ENCODE measurements at regions not wholly inside any gene's neighbourhood (a gene's known extent, or its start where the extent isn't known, plus 50 kb on each side); places are given as distances from the start of the nearest gene placed in this dataset.

DNA sequence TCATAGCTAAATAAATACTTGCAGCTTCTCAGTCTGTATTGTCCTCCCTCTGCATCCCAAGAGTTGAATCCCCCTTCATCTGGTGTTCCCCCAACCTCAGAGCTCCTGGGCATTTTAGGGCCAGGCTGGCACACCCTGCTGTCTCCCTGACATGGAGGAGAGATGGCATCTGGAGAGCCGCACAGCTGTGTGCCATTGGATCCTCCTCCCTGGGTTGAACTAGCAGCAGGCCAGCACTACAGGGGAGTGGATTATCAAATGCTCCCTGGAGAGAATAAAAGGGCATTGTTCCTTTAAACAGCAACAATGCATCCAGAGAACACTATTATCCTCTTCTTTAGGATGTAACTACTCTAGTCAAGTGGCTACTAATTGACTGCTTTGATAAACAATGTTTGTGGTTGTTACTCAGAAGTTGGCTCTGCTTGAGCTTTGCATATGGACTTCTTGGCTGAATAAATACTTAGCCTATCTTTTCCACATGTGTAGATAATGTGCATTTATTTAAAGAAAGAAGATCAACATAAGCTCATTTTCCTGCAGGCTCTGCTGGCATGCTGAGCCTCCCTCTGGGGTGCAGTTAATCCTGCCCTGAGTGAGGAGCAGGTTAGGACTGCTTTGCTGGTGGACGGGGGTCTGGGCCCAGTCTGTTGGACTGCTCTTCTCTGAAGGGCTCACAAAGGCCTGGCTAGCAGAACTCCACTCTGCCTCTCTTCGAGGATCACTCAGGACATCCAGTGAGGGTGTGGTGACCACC is 897.2 kb downstream of the TBC1D22A start:
- no TSS peak for BruUV-seq (replicated peaks)
- no peaks in the 10 kb centered on the region for H3K27me3 ChIP-seq (ENCODE audit: control insufficient read depth in 1 of 2, insufficient read depth in 2 of 2, low read length in 2 of 2)
- in situ Hi-C loops (cut with HindIII; ENCODE audit: extremely low pct_ligation_motif_present, low pct_unique_long_range_greater_than_20kb) = no loop called here
- H3K9ac ChIP-seq (ENCODE audit: insufficient read depth, low read depth, low read length) = no peak overlapping the region
- WGBS (ENCODE audit: low lambda C conversion rate) = 0% methylated on average over 2 of the region's 3 CpGs
- DNase-seq (ENCODE audit: low spot score) (no peak), ATAC-seq (no peak), FAIRE-seq (no peak)
- H4K20me1 ChIP-seq (ENCODE audit: insufficient read depth, low read length) = no peaks in the 10 kb centered on the region
- H3K36me3 ChIP-seq (replicated peaks in 1 of 2; ENCODE audit: control insufficient read depth in 1 of 2, insufficient read depth in 2 of 2, low read length in 2 of 2) = no peaks in the 10 kb centered on the region
- H3K27ac ChIP-seq (ENCODE audit: extremely low read length, insufficient read depth, low read length) = no peak overlapping the region
- H3K79me2 ChIP-seq (ENCODE audit: insufficient read depth, low read length) = no peaks in the 10 kb centered on the region
- peaks cover 76% of the 10 kb centered on the region for H3K9me3 ChIP-seq (ENCODE audit: low read length)
- TF ChIP-seq JDP2 (CRISPR knock-in tag; IDR thresholded peaks at IDR 0.05; ENCODE audit: borderline replicate concordance) (no peak), ZNF562 (CRISPR knock-in tag; IDR thresholded peaks at IDR 0.05; ENCODE audit: borderline replicate concordance) (no peak), ATM (IDR thresholded peaks at IDR 0.05; ENCODE audit: borderline replicate concordance) (no peak)
- H3K4me3 ChIP-seq (replicated peaks in 1 of 3; ENCODE audit: insufficient read depth in 1 of 3, low read depth in 2 of 3, low read length in 3 of 3) = no peak overlapping the region
- H3K4me1 ChIP-seq (ENCODE audit: insufficient read depth, low read length) = no peaks in the 10 kb centered on the region
- H3K4me2 ChIP-seq (ENCODE audit: low read depth, low read length) = no peak overlapping the region
- ChIA-PET POLR2A (no interaction called here), CTCF (ENCODE audit: low intra/inter-chr PET ratio, low total read pairs) (no interaction called here)
- intact Hi-C loops (cut with micrococcal nuclease; ENCODE audit: unreplicated experiment) = no loop called here
- no peak overlapping the region for H2AFZ ChIP-seq (ENCODE audit: low read length)

DNA sequence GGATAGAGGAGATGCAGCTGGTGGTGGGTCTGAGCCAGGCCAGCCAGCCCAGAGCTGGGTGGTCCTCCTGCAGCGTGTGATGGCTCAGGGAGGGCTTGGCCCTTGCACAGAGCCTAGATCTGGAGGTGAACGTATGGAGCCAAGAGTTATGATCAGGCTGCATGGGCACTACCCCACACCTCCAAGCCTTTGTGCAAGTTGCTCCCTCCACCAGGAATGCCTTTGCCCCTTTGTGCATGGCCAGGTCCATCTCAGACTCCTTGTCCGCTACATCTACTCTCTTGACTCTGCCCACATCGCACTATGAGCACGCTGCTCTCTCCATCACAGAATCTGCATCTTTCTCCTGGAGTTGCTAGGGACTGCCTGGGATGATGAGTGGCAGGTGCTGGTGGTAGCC is 895.7 kb downstream of the TBC1D22A start:
- no peak overlapping the region for H3K4me3 ChIP-seq (replicated peaks in 1 of 3; ENCODE audit: insufficient read depth in 1 of 3, low read depth in 2 of 3, low read length in 3 of 3)
- ATAC-seq (no peak), DNase-seq (ENCODE audit: low spot score) (no peak), FAIRE-seq (no peak)
- no peak overlapping the region for H3K27ac ChIP-seq (ENCODE audit: extremely low read length, insufficient read depth, low read length)
- 14% methylated on average over 5 of the region's 5 CpGs for WGBS (ENCODE audit: low lambda C conversion rate)
- intact Hi-C loops (cut with micrococcal nuclease; ENCODE audit: unreplicated experiment) = no loop called here
- no peak overlapping the region for H3K9ac ChIP-seq (ENCODE audit: insufficient read depth, low read depth, low read length)
- BruUV-seq (replicated peaks) = no TSS peak
- no peaks in the 10 kb centered on the region for H3K36me3 ChIP-seq (replicated peaks in 1 of 2; ENCODE audit: control insufficient read depth in 1 of 2, insufficient read depth in 2 of 2, low read length in 2 of 2)
- POLR2A ChIA-PET = no interaction called here
- CTCF ChIA-PET (ENCODE audit: low intra/inter-chr PET ratio, low total read pairs) = no interaction called here
- H3K9me3 ChIP-seq (ENCODE audit: low read length) = peaks cover 65% of the 10 kb centered on the region
- H3K4me1 ChIP-seq (ENCODE audit: insufficient read depth, low read length) = no peaks in the 10 kb centered on the region
- in situ Hi-C loops (cut with HindIII; ENCODE audit: extremely low pct_ligation_motif_present, low pct_unique_long_range_greater_than_20kb) = no loop called here
- H3K4me2 ChIP-seq (ENCODE audit: low read depth, low read length) = no peak overlapping the region
- no peak overlapping the region for H2AFZ ChIP-seq (ENCODE audit: low read length)
- H3K27me3 ChIP-seq (ENCODE audit: control insufficient read depth in 1 of 2, insufficient read depth in 2 of 2, low read length in 2 of 2) = no peaks in the 10 kb centered on the region
- H4K20me1 ChIP-seq (ENCODE audit: insufficient read depth, low read length) = no peaks in the 10 kb centered on the region
- H3K79me2 ChIP-seq (ENCODE audit: insufficient read depth, low read length) = no peaks in the 10 kb centered on the region
- no peak for TF ChIP-seq ZNF749 (CRISPR knock-in tag; IDR thresholded peaks at IDR 0.05; ENCODE audit: borderline replicate concordance)
- TF ChIP-seq RARG (CRISPR knock-in tag; IDR thresholded peaks at IDR 0.05; ENCODE audit: low read depth) = no peak
- TF ChIP-seq RFX5 (IDR thresholded peaks at IDR 0.05; ENCODE audit: low read depth, low read length) = no peak
- TF ChIP-seq, protein P1, sequence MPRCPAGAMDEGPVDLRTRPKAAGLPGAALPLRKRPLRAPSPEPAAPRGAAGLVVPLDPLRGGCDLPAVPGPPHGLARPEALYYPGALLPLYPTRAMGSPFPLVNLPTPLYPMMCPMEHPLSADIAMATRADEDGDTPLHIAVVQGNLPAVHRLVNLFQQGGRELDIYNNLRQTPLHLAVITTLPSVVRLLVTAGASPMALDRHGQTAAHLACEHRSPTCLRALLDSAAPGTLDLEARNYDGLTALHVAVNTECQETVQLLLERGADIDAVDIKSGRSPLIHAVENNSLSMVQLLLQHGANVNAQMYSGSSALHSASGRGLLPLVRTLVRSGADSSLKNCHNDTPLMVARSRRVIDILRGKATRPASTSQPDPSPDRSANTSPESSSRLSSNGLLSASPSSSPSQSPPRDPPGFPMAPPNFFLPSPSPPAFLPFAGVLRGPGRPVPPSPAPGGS (CRISPR knock-in tag; IDR thresholded peaks at IDR 0.05) = no peak
- TF ChIP-seq HOXD1 (CRISPR knock-in tag; IDR thresholded peaks at IDR 0.05) = no peak
- no peak for TF ChIP-seq ZNF564 (CRISPR knock-in tag; IDR thresholded peaks at IDR 0.05)
- TF ChIP-seq, protein P2, sequence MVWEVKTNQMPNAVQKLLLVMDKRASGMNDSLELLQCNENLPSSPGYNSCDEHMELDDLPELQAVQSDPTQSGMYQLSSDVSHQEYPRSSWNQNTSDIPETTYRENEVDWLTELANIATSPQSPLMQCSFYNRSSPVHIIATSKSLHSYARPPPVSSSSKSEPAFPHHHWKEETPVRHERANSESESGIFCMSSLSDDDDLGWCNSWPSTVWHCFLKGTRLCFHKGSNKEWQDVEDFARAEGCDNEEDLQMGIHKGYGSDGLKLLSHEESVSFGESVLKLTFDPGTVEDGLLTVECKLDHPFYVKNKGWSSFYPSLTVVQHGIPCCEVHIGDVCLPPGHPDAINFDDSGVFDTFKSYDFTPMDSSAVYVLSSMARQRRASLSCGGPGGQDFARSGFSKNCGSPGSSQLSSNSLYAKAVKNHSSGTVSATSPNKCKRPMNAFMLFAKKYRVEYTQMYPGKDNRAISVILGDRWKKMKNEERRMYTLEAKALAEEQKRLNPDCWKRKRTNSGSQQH (CRISPR knock-in tag; IDR thresholded peaks at IDR 0.05; ENCODE audit: low read depth) = no peak
- TF ChIP-seq STAT5B (CRISPR knock-in tag; IDR thresholded peaks at IDR 0.05) = no peak
- no peak for TF ChIP-seq ZNF772 (CRISPR knock-in tag; IDR thresholded peaks at IDR 0.05)
- TF ChIP-seq, protein P3, sequence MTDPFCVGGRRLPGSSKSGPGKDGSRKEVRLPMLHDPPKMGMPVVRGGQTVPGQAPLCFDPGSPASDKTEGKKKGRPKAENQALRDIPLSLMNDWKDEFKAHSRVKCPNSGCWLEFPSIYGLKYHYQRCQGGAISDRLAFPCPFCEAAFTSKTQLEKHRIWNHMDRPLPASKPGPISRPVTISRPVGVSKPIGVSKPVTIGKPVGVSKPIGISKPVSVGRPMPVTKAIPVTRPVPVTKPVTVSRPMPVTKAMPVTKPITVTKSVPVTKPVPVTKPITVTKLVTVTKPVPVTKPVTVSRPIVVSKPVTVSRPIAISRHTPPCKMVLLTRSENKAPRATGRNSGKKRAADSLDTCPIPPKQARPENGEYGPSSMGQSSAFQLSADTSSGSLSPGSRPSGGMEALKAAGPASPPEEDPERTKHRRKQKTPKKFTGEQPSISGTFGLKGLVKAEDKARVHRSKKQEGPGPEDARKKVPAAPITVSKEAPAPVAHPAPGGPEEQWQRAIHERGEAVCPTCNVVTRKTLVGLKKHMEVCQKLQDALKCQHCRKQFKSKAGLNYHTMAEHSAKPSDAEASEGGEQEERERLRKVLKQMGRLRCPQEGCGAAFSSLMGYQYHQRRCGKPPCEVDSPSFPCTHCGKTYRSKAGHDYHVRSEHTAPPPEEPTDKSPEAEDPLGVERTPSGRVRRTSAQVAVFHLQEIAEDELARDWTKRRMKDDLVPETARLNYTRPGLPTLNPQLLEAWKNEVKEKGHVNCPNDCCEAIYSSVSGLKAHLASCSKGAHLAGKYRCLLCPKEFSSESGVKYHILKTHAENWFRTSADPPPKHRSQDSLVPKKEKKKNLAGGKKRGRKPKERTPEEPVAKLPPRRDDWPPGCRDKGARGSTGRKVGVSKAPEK (CRISPR knock-in tag; IDR thresholded peaks at IDR 0.05; ENCODE audit: borderline replicate concordance) = no peak
- no peak for TF ChIP-seq SSRP1 (CRISPR knock-in tag; IDR thresholded peaks at IDR 0.05)
- TF ChIP-seq KLF13 (CRISPR knock-in tag; IDR thresholded peaks at IDR 0.05) = no peak

Measured in HepG2 (cell line).